GM23248 (cell line): ENCODE measurements at regions not wholly inside any gene's neighbourhood (a gene's known extent, or its start where the extent isn't known, plus 50 kb on each side); places are given as distances from the start of the nearest gene placed in this dataset.

ENCODE experiments used
- EZH2 ChIP-seq: fragments of 200-600 bp; sonication (generic); IDR thresholded peaks from 2 replicates; pipeline ENCODE4 v1.6.1; 2018; ENCODE audit warnings: antibody characterized with exemption, mild to moderate bottlenecking; ENCODE audit not compliant: insufficient read depth, poor library complexity, severe bottlenecking
- EZH2phosphoT487 ChIP-seq: fragments of 200-600 bp; sonication (generic); IDR thresholded peaks from 2 replicates; pipeline ENCODE4 v1.6.1; 2018; ENCODE audit warnings: antibody characterized with exemption, moderate library complexity, mild to moderate bottlenecking, low read depth; ENCODE audit not compliant: insufficient read depth

GRCh38 chr20:57086066-57086465 is 180.4 kb downstream of the BMP7 start:
- TF ChIP-seq EZH2phosphoT487 (no peak), EZH2 (no peak)
